AG09319 (cell line): ENCODE measurements at regions not wholly inside any gene's neighbourhood (a gene's known extent, or its start where the extent isn't known, plus 50 kb on each side); places are given as distances from the start of the nearest gene placed in this dataset.

Source experiments
- DNase-seq: peaks from one replicate; pipeline ENCODE4 v3.0.0-alpha.2; 2010; ENCODE audit warnings: low read depth; ENCODE audit errors: extremely low read depth
- CTCF ChIP-seq: IDR thresholded peaks from 2 replicates; pipeline ENCODE4 v1.5.1; 2011; ENCODE audit warnings: low read depth, mild to moderate bottlenecking, inconsistent platforms, low read length, moderate library complexity

- no peak for TF ChIP-seq CTCF
- DNase-seq, result no peak
Measured at GRCh38 chr13:22081430-22081829, 410.6 kb downstream of the FGF9 start.

- DNase-seq, result no peak
- TF ChIP-seq CTCF, result no peak
Measured at GRCh38 chr13:22082030-22082429, 411.2 kb downstream of the FGF9 start.

GRCh38 chr13:22082437-22083100 is 411.7 kb downstream of the FGF9 start:
- no peak for TF ChIP-seq CTCF
- no peak for DNase-seq

GRCh38 chr13:22085001-22085400 is 414.1 kb downstream of the FGF9 start:
- TF ChIP-seq CTCF, result no peak

GRCh38 chr13:22086597-22087330 is 415.9 kb downstream of the FGF9 start:
- no peak for TF ChIP-seq CTCF
- no peak for DNase-seq

More at GRCh38 chr13:22085001-22085400, 414.1 kb downstream of the FGF9 start:
- no peak for DNase-seq

- TF ChIP-seq CTCF, result no peak
- no peak for DNase-seq
Measured at GRCh38 chr13:22090106-22090505, 419.2 kb downstream of the FGF9 start.

GRCh38 chr13:22091222-22091970 is 420.5 kb downstream of the FGF9 start:
- DNase-seq, result no peak

More at GRCh38 chr13:22091222-22091970, 420.5 kb downstream of the FGF9 start:
- TF ChIP-seq CTCF, result no peak
